B cell (primary cell): ENCODE measurements at regions not wholly inside any gene's neighbourhood (a gene's known extent, or its start where the extent isn't known, plus 50 kb on each side); places are given as distances from the start of the nearest gene placed in this dataset.

Source experiments
- EZH2 ChIP-seq: IDR thresholded peaks from 2 replicates; pipeline ENCODE4 v1.6.1; 2012; ENCODE audit warnings: borderline replicate concordance, low read depth, mild to moderate bottlenecking, moderate library complexity, low read length; ENCODE audit not compliant: insufficient read depth, poor library complexity, severe bottlenecking
- TF ChIP-seq, protein P1 (sequence below): fragments of 200-600 bp; IDR thresholded peaks from one replicate; pipeline ENCODE4 v1.8.0; 2022; ENCODE audit warnings: antibody characterized with exemption, mild to moderate bottlenecking

DNA sequence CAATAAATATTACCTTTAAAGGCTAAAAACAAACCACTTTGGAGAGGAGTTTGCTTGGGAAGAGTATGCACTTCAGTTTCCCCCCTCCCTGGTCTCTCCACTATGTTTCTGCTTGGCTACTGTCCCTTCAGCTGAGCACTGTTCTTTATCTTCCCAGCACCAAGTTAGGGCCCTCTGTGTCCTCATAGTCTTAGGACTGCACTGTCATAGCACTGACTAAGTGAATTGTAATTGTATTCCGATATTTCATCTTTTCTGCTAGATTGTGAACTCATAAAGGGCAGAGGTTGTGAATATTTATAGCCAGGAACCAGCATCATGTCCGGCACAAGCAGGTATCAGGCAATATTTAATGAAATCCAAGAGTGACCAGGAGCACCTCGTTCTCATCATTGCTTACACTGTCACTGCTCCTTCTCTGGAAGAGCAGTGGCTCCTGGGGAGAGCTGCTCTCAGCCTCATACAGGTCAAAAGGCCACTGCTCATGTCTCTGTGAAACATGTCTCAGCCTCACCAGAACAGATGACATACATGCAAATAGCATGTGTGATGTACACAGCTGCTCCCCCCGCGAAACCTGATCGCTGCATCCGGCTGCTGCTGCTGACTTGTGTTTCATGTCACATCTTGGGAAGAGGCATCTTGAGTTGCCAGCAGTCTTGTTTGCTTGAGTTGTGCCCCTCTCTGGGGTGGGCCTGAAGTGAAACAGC lies 279.7 kb upstream of the MSX2 start:
- TF ChIP-seq, protein P1, sequence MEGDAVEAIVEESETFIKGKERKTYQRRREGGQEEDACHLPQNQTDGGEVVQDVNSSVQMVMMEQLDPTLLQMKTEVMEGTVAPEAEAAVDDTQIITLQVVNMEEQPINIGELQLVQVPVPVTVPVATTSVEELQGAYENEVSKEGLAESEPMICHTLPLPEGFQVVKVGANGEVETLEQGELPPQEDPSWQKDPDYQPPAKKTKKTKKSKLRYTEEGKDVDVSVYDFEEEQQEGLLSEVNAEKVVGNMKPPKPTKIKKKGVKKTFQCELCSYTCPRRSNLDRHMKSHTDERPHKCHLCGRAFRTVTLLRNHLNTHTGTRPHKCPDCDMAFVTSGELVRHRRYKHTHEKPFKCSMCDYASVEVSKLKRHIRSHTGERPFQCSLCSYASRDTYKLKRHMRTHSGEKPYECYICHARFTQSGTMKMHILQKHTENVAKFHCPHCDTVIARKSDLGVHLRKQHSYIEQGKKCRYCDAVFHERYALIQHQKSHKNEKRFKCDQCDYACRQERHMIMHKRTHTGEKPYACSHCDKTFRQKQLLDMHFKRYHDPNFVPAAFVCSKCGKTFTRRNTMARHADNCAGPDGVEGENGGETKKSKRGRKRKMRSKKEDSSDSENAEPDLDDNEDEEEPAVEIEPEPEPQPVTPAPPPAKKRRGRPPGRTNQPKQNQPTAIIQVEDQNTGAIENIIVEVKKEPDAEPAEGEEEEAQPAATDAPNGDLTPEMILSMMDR, result no peak
- no peak for TF ChIP-seq EZH2
